Cardiac muscle cell (in vitro differentiated cells and primary cell): ENCODE measurements at regions not wholly inside any gene's neighbourhood (a gene's known extent, or its start where the extent isn't known, plus 50 kb on each side); places are given as distances from the start of the nearest gene placed in this dataset.
"Not testable (repeated sequence)": the region's sequence is repeated elsewhere in the genome, so short reads cannot be mapped to it uniquely, and the experiment has no call there.

Experiments
- DNase-seq, 2 donors: peaks; one replicate each; pipeline versions ENCODE4 v3.0.0 to v3.0.0-alpha.2; 2010 to 2017; ENCODE audit warnings: low read depth in 1 of 2, low spot score in 1 of 2
- H3K27ac ChIP-seq: fragments of 200-600 bp; sonication (generic); 2 replicates; pipeline ENCODE4 v1.5.1; 2016
- H3K27me3 ChIP-seq: fragments of 200-600 bp; sonication (generic); 2 replicates; pipeline ENCODE4 v1.6.0; 2016; ENCODE audit warnings: control low read depth
- H3K36me3 ChIP-seq: fragments of 200-600 bp; sonication (generic); 2 replicates; pipeline ENCODE4 v1.5.1; 2016; ENCODE audit warnings: control low read depth
- H3K4me1 ChIP-seq: fragments of 200-600 bp; sonication (generic); 2 replicates; pipeline ENCODE4 v1.8.1; 2017; ENCODE audit warnings: low read depth, mild to moderate bottlenecking, mixed run types
- H3K4me3 ChIP-seq: fragments of 200-600 bp; sonication (generic); 2 replicates; pipeline ENCODE4 v1.5.1; 2016; ENCODE audit warnings: mild to moderate bottlenecking
- H3K9me3 ChIP-seq: fragments of 200-600 bp; sonication (generic); 2 replicates; pipeline ENCODE4 v1.5.1; 2017; ENCODE audit warnings: low read depth, mild to moderate bottlenecking, control low read depth
- CTCF ChIP-seq: IDR thresholded peaks from 2 replicates; pipeline ENCODE4 v1.5.1; 2012; ENCODE audit warnings: low read depth, mild to moderate bottlenecking, low read length

GRCh38 chr7:43042302-43042701 lies 70.1 kb upstream of the HECW1 start:
- no peak for TF ChIP-seq CTCF
- H3K9me3 ChIP-seq, result no peaks in the 10 kb centered on the region
- peaks cover 14% of the 10 kb centered on the region for H3K4me1 ChIP-seq
- H3K27me3 ChIP-seq, result no peaks in the 10 kb centered on the region
- no peak overlapping the region for H3K4me3 ChIP-seq
- H3K27ac ChIP-seq, result no peak overlapping the region
- DNase-seq, result peak in 1 of 2 donors; percentile 51
- no peaks in the 10 kb centered on the region for H3K36me3 ChIP-seq

DNA sequence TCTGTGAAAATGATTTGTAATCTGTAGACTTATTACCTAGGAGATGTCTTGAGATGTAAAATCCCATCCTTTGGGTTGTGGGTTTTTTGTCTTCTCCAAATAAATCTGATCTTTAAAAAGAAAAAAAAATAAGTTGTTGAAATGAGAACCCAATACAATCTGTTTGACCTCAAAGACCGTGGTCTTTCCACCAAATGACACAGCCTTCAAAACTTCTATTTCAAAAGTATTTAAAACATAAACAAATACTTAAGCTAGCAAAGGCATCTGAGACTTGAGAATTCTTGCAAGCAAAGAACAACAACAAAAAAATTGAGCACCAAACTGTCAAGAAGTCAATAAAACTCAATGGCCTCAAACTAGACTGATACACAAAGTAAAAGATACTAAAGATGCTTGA lies 67.9 kb upstream of the HECW1 start:
- DNase-seq, result no peak
- no peak overlapping the region for H3K27ac ChIP-seq
- H3K9me3 ChIP-seq, result no peaks in the 10 kb centered on the region
- H3K27me3 ChIP-seq, result no peaks in the 10 kb centered on the region
- TF ChIP-seq CTCF, result no peak
- H3K36me3 ChIP-seq, result no peaks in the 10 kb centered on the region
- H3K4me1 ChIP-seq, result peaks cover 14% of the 10 kb centered on the region
- H3K4me3 ChIP-seq, result no peak overlapping the region

DNA sequence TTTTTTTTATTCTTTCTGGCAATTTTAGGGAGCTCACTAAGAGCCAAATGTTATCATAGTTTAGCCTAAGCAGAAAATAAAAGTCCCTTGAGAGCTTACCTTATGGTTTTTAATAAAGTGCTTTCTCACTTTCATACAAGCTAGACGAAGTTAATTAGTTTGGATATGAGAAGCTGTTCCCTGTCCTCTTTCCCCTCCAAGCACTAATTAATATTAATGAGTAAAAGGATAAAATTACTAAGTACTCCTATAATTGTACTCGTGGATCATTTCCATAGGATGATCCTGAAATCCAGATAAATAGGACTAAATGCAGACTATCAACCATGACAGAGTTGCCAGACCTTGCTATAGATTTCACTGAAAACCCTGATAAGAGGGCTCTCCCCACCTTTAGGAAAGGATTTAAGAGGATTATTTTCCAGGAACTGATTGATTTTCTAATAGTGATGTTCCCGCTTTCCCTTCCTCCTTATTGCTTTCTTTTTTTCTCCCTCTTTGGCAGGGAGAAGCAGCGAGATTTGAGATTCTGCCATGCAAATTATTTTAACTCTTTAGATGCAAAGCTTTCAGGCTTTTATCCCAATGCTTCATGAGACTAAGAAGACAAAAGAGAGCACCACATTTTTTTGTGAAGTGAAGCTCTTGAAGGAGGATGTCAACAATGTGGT lies 58.3 kb upstream of the HECW1 start:
- H3K9me3 ChIP-seq, result no peaks in the 10 kb centered on the region
- no peak overlapping the region for H3K4me3 ChIP-seq
- H3K4me1 ChIP-seq, result no peaks in the 10 kb centered on the region
- no peak overlapping the region for H3K27ac ChIP-seq
- H3K27me3 ChIP-seq, result no peaks in the 10 kb centered on the region
- no peak for TF ChIP-seq CTCF
- no peaks in the 10 kb centered on the region for H3K36me3 ChIP-seq
- no peak for DNase-seq

DNA sequence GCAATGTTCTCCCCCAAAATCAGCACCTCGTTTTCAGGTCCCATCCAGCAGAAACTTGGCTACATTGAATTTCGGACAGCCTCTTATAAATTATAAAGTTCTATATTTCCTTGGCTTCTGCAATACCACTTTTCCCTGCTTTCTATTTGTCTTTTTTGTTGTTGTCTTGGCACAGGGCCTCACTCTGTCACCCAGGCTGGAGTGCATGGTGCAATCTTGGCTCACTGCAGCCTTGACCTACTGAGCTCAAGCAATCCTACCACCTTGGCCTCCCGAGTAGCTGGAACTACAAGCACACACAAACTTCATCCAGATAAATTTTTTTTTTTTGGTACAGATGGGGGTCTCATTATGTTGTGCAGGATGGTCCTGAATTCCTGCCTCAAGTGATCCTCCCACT lies 55.3 kb upstream of the HECW1 start:
- TF ChIP-seq CTCF, result no peak
- H3K36me3 ChIP-seq, result no peaks in the 10 kb centered on the region

DNA sequence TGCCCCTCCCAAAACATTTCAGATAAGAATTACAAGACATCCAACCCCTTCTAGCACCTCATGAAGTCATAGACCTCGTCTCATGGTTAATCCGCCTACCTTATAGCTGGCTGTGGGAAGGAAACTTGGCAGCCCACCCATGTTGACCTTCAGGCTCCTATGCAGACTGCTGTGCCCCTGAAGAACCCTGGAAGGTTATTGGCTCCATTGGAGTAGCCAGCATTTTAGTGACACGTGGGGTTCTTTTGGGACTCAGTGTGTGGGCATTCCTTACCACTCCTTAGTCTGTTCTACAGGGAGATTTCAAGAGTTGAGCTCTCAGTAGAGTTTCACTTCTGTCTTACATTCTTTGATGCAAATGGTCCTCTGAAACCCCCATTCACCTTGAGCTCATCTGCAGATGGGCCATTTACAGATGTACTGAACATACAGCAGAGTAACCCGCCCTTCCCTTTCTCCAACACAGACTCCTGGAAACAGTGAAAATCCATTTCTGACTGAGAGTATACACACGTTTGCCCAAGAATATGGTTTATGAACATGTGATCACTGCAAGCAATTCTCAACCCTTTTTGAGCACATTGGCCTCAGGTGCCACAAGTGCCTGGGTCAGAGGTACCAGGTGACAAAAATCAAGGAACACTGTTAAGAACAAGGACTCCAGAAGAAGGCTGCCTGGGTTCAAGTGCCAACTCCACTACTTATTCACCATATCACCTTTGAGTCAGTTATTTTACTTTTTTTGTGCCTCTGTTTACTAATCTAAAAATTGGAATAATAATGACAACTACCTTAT lies 54.0 kb upstream of the HECW1 start:
- no peak overlapping the region for H3K27ac ChIP-seq
- no peak overlapping the region for H3K4me3 ChIP-seq
- H3K27me3 ChIP-seq, result no peaks in the 10 kb centered on the region
- no peaks in the 10 kb centered on the region for H3K36me3 ChIP-seq
- H3K9me3 ChIP-seq, result no peaks in the 10 kb centered on the region
- H3K4me1 ChIP-seq, result no peaks in the 10 kb centered on the region
- no peak for TF ChIP-seq CTCF
- no peak for DNase-seq

More for the DNA sequence above, 55.3 kb upstream of the HECW1 start:
- Histone ChIP-seq H3K4me1 (no peaks in the 10 kb centered on the region), H3K27me3 (no peaks in the 10 kb centered on the region), H3K27ac (no peak overlapping the region), H3K9me3 (no peaks in the 10 kb centered on the region), H3K4me3 (no peak overlapping the region)
- no peak for DNase-seq

- H3K4me3 ChIP-seq, H3K27ac ChIP-seq, DNase-seq, H3K27me3 ChIP-seq, H3K4me1 ChIP-seq, H3K36me3 ChIP-seq, H3K9me3 ChIP-seq: not testable (repeated sequence)
These were observed 53.3 kb upstream of the HECW1 start for GRCh38 chr7:43059067-43059600.
